Cerebellar nuclear complex (tissue), 1 donor: ENCODE measurements at regions not wholly inside any gene's neighbourhood (a gene's known extent, or its start where the extent isn't known, plus 50 kb on each side); places are given as distances from the start of the nearest gene placed in this dataset.
"Not testable (repeated sequence)": the region's sequence is repeated elsewhere in the genome, so short reads cannot be mapped to it uniquely, and the experiment has no call there.

Experiments
- DNase-seq, 2 experiments: peaks; one replicate each; lab custom pipeline; 2025; lab: John Stamatoyannopoulos, UW

DNA sequence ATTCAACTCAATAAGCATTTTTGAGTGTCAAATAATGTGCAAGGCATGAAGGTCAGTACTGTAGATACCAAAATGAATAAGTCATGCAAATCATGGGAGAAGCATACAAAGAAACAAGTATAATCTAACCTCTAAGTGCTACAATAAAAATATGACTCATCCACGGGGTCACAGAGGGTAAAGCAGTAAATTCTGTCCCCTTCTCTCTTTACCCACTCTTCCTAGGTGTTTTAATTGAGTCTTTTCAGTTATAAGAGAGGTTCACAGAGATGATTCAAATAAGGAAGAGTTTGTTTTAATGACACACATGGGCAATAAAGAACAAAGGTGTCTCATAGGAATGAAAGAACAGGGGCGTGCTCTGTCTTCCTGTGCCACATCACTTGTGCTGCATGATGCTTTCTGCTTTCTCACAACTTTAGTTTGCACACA is 71.5 kb upstream of the DAAM1 start:
- no peak for DNase-seq

DNA sequence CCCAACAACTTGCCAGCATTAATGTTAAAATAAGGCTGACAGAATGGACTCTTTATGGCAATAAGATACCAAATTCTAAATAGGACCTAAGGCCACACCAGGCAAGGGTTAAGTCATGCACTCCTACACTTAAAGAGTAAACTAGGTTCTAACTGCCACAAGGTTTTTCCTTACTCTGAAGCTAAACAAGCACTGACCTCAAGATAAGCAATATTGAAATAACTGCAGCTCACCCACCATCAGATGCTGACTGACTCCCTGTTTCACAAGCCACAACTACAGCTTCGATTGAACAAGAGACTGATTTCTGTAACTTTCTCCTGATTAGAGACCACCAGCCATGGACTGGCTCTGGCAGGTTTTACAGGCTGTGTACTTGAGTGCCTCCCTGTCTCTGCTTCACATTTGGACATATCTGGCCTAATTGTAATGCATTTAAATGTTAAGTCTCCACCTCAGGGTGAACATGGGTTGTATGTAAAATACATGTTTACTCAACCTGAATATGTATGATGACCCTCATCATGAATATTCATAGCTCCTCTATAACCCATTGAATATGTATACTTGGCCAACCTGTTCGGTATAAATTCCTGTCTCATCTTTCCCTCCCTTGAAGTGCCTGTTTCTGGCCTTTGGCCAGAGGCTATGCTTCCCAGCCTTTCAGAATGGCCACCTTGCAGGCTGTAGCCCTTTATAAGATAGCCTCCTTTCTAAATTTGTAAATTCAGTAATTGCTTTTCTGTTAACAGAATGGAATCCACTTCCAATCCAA is 70.5 kb upstream of the DAAM1 start:
- no peak for DNase-seq

DNA sequence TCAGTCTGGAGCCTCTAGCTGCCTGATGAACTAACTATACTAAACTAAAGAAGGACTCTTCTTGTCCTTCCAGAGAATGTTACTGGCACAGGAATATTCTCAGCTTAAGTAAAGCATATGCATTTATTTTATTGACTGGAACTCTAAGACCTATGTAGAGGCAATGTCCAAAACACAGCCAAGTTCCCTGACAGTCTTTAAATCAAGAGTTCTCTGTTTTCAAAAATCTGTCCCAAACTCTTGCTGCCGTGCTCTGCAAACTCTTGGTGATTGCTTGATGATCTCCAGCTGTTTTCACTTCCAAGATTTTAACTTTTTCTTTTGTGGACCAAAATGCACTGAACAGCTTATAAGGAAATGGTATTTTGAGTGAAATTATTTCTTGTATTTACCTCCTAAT is 67.5 kb upstream of the DAAM1 start:
- no peak for DNase-seq

DNA sequence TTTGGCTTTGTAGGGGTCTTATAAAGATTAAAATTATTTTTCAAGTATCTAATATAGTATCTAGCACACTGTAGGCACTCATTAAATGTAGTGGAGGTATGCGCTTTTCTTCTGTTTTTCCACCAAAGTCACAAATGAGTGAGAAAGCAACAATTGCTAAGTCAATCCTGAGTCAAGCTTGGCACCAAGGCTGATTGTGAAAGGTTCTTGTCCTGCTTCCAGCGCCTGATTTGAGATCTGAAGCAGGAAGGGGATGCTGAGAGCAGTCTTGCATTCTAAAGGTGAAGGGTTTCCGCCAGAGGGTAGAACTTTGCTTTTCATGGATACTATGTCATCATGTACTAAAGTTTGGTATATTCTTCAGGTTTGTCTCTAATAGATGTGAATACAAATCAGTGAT is 64.9 kb upstream of the DAAM1 start:
- no peak for DNase-seq

DNA sequence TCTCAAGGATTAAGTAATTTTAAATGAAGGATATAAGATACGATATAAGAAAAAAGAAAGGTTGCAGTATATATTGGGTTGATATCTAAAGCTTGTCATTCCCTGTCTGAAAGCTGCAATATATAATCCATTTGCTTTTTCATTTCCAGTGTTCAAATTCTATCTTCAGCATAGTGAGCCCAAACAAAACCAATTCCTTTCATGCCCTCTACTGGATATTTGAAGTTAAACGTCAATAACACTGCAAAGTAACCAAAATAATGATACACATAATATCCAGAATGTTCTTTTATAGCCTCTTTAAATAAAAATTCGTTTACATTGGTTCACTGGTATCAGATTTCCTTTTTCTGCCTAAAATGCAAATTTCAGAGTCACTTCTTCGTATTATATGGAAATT is 64.5 kb upstream of the DAAM1 start:
- no peak for DNase-seq

DNA sequence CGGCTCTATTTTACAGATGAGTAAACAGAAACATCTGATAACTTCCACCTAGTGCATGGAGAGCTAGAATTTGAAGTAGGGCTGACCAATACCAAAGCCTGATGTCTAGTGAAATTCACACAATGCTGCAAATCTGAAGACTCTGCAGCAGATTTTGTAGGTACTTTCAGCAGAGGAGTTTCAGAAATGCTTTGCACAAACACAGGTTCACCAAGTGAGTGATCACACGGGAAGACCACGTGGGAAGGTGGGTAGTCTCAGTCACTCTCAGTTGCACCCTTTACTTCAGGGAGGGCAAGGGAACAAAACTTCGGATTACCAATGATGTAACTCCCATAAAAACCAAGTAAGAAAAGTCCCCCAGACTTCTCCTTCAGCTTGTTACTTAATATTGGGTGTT is 63.3 kb upstream of the DAAM1 start:
- no peak for DNase-seq

DNA sequence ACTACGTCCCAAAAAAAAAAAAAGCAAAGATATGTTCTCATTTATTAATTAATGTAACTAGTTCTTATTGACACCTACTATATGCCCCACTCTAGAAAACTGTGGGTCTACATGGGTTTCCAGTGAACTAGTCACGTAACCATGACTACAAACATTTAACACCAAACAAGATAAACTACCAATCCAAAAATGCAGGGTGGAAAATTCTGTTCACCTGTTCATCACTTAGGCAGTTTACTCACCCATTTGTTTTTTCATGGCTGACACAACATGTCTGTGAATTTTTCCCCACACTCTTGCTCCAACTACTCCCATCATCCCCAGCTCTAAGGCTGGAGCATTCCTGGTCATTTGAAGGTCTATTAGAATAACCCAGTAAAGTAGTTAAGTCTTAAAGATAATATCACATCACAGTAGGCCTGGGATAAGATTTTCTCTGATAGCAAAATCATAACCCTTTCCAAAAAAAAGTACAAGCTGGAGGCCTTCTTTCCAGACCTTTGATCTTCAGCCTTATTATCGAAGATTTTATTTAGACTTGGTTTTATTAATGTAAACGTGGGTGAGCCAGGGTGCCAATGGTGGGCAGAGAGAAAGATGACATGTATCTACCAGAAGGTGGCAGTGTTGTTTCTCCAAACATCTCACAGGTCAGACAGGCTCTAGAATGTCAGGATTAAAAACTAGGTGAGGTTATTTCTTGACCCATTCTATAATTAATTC is 61.6 kb upstream of the DAAM1 start:
- DNase-seq = peak in 1 of 2 experiments; percentile 19

DNA sequence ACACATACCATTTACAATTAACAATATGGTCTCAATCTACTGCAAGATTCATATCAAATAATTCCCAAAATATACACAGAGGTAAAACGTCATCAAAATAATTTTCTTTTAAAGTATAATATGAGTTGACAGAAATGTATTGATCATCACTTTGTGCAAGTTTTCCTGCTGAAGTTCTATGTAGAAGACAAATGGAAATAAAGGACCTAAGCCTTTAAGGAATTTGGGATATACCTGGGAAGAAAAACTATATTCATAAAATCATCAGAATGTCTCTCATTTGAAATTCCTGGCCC is 61.1 kb upstream of the DAAM1 start:
- DNase-seq = no peak

DNA sequence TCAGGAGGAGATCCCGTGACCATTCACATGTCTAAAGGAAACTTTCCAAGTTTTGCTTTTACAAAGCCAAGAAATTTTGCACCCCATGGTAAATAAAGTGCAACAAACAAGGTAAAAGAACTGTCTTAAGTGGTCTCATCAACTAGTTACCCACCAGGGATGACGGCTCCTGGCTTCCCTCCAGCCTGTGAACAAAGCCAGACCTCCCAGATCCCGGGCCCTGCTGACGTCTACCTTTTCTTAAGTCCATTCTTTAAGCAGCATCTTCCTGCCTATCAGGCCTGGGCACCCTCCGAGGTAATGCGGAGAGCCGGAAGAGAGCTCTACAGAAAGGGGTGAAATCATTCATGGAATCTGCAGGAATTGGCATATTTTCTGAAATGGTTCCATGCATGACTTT is 58.0 kb upstream of the DAAM1 start:
- no peak for DNase-seq

DNA sequence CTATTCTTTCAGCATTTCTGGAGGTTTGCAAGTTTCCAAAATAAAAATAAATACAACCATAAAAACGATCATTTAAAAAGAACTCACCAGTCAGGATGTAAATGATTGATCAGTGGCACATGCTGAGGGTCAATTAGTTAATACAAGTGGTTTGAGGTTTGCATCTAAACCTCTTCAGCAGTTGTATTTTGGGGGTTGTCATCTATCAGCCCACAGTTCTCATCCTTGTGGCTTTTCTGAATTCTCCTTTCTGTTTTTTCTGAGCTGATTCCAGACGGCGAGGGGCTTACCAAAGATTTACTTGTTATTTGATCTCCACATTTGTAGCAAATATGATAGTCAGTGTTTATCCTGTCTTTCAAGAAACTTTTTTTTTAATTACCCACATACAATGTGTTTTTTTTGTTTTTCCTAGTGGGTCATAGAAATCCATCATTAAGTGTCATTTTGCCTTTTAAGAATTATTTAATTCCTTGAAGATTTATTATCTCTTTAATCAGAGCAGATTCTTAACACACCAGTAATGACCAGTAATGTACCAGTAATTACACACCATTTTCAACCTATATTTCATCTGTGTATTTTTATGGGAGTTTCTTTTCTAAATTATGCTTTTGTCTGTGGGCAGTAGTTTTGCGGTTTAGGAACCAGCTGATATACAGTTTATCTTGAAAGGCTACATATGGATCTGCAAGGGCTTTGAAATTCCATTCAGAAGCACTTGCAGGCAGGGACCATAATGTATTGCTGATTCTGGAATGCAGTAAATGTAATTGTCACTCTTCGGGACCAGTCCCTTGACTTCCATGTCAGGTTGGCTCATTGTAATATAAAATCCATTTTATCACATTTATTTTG is 56.3 kb upstream of the DAAM1 start:
- no peak for DNase-seq

DNA sequence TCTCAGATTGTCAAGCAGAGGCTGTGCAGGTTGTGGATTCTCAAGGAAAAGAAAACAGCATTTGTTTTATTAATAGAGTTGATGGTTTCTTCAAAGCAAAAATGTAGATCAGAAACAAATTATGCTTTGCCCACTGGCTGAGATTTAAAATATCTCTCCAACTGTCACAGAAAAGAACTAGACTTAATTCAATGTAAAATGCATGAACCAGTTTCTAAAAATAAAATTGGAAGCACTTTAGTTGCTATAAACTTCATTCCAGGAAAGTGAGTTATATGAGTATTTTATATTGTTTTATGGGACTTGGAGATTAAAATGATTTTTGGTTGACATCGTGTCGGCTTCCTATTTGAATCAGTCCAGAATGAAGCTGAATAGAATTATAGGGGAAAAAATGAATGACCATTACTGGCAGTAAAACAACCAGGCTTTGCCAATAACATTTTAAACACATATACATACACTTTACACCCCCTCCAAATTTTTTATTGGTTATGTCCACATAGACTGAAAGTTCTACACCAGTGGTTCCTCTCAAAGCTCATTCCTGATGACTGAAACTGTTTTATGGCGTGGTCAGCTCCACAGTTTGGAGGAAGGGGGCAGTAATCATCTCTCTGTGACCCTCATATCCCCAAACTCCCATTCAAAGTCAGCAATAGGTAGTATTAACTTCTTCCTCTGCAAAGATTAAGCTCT is 55.5 kb upstream of the DAAM1 start:
- no peak for DNase-seq

DNA sequence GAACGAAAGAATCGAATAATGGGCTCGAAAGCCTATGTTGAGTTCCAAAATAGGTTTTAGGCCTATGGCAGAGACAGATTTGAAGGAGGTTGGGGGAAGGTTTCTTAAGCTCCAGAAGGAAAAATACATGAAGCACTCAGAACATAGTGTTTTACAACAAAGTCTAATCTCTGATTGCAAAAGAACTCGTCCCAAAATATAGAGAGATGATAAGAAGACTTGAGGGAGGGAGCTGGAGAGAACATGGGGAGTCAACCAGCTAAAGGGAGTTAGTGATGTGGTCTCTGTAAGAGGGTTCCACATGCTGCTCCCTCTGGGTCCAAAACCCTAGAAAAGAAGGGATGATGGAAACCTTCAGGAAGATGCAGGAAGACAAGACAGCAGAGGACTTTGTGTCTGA is 54.8 kb upstream of the DAAM1 start:
- DNase-seq = no peak

DNA sequence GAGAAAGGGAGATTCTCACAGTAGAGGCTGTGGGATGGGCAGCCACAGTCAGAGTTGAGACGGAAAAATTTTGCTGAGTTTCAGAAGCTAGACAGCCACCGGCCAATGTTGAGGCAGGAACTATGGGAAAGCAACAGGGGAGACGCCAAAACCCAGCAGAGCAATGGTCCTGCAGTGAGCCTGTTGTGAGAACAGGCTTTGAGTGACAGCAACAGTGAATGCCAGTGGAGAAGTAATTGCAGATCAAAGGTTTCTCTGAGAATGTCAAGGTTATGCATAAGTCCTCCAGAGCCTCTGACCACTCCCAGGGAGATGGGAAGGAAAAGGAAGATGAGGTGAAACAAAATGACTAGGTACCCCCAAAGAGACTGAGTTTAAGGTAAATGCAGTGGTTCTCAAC is 54.2 kb upstream of the DAAM1 start:
- DNase-seq = no peak

DNA sequence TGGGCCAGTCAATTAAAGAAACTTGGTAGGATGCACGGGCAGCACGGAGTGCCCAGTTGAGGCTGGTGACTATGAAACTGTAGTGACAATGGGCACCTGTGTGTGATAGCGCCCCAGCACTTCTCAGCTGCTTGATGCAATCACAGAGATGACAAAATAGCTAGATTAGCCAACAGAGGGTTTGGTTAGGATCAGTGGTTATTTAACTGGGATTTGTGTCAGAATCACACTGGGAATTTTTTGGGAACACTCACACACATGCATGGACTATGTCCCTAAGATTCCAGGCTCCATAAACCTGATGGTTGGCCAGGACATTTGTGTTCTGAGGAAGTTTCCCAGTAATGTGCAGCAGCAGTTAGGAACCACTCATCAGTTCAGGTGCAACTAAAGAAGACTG is 51.2 kb upstream of the DAAM1 start:
- DNase-seq = no peak

DNA sequence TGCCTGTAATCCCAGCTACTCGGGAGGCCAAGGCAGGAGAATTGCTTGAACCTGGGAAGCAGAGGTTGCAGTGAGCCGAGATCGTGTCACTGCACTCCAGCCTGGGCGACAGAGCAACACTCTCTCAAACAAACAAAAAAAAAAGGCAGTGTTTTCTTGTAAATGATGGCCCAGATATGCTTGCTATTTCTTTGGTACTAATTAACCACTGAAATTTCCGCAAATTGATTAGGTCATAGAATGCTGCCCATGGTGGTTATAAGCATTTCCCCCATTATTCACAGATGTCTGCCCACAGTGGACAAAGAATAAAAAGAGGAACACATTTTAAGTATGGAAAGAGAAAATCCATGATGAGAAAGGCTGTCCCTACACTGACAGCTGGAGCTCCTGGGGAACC is 49.9 kb upstream of the DAAM1 start:
- not testable (repeated sequence) for DNase-seq
